ENCODE measurements at regions not wholly inside any gene's neighbourhood (a gene's known extent, or its start where the extent isn't known, plus 50 kb on each side); places are given as distances from the start of the nearest gene placed in this dataset.

- TF ChIP-seq REST (IDR thresholded peaks at IDR 0.05; ENCODE audit: insufficient read depth in 1 of 2, low read depth in 2 of 2, low read length in 1 of 2) (no peak), POLR2AphosphoS5 (IDR thresholded peaks at IDR 0.05; ENCODE audit: low read depth, low read length) (no peak)
- Histone ChIP-seq H3K36me3 (ENCODE audit: control insufficient read depth, insufficient read depth, low read length) (no peaks in the 10 kb centered on the region; the same call in 1 of the 2 replicates), H3K9me3 (ENCODE audit: control insufficient read depth, insufficient read depth, low read depth, low read length) (no peaks in the 10 kb centered on the region), H3K27me3 (ENCODE audit: control insufficient read depth, insufficient read depth, low read length) (no peaks in the 10 kb centered on the region), H3K27ac (ENCODE audit: low read length) (no peak overlapping the region), H3K4me1 (ENCODE audit: control insufficient read depth, insufficient read depth, low read length) (no peaks in the 10 kb centered on the region), H3K4me3 (ENCODE audit: low read depth in 2 of 2, low read length in 2 of 2) (no peak overlapping the region)
- intact Hi-C loops (cut with micrococcal nuclease; ENCODE audit: unreplicated experiment) (no loop called here), in situ Hi-C loops (cut with HindIII; ENCODE audit: low pct_unique_long_range_greater_than_20kb, low sequenced_read_pairs) (no loop called here)
- no peak for ATAC-seq
- CTCF ChIA-PET: no interaction called here
- BruUV-seq (replicated peaks): no TSS peak
- POLR2A ChIA-PET: no interaction called here
- DNase-seq (ENCODE audit: low read depth, low spot score): no peak
These were observed 540.7 kb downstream of the HAO1 start for GRCh38 chr20:7399575-7399974.

GRCh38 chr20:7406671-7407070 lies 533.6 kb downstream of the HAO1 start:
- no TSS peak for BruUV-seq (replicated peaks)
- in situ Hi-C loops (cut with HindIII; ENCODE audit: low pct_unique_long_range_greater_than_20kb, low sequenced_read_pairs): no loop called here
- CTCF ChIA-PET: no interaction called here

GRCh38 chr20:7410150-7410549 lies 530.1 kb downstream of the HAO1 start:
- CTCF ChIA-PET: no interaction called here
- ATAC-seq (no peak), DNase-seq (ENCODE audit: low read depth, low spot score) (no peak)
- Histone ChIP-seq H3K27me3 (ENCODE audit: control insufficient read depth, insufficient read depth, low read length) (no peaks in the 10 kb centered on the region), H3K36me3 (ENCODE audit: control insufficient read depth, insufficient read depth, low read length) (no peaks in the 10 kb centered on the region), H3K4me3 (ENCODE audit: low read depth in 2 of 2, low read length in 2 of 2) (no peak overlapping the region), H3K4me1 (ENCODE audit: control insufficient read depth, insufficient read depth, low read length) (no peaks in the 10 kb centered on the region), H3K9me3 (ENCODE audit: control insufficient read depth, insufficient read depth, low read depth, low read length) (no peaks in the 10 kb centered on the region), H3K27ac (ENCODE audit: low read length) (no peak overlapping the region)
- BruUV-seq (replicated peaks): no TSS peak
- intact Hi-C loops (cut with micrococcal nuclease; ENCODE audit: unreplicated experiment) (no loop called here), in situ Hi-C loops (cut with HindIII; ENCODE audit: low pct_unique_long_range_greater_than_20kb, low sequenced_read_pairs) (no loop called here)
- POLR2A ChIA-PET: no interaction called here
- TF ChIP-seq POLR2AphosphoS5 (IDR thresholded peaks at IDR 0.05; ENCODE audit: low read depth, low read length) (no peak), REST (IDR thresholded peaks at IDR 0.05; ENCODE audit: insufficient read depth in 1 of 2, low read depth in 2 of 2, low read length in 1 of 2) (no peak), CTCF (IDR thresholded peaks at IDR 0.05) (no peak), TCF7L2 (IDR thresholded peaks at IDR 0.05; ENCODE audit: low read depth, low read length) (no peak), SIN3A (IDR thresholded peaks at IDR 0.05; ENCODE audit: borderline replicate concordance, insufficient read depth, low read depth, low read length) (no peak)

More at GRCh38 chr20:7406671-7407070, 533.6 kb downstream of the HAO1 start:
- Histone ChIP-seq H3K4me1 (ENCODE audit: control insufficient read depth, insufficient read depth, low read length) (no peaks in the 10 kb centered on the region), H3K4me3 (ENCODE audit: low read depth in 2 of 2, low read length in 2 of 2) (no peak overlapping the region), H3K9me3 (ENCODE audit: control insufficient read depth, insufficient read depth, low read depth, low read length) (no peaks in the 10 kb centered on the region), H3K27me3 (ENCODE audit: control insufficient read depth, insufficient read depth, low read length) (no peaks in the 10 kb centered on the region), H3K27ac (ENCODE audit: low read length) (no peak overlapping the region), H3K36me3 (ENCODE audit: control insufficient read depth, insufficient read depth, low read length) (no peaks in the 10 kb centered on the region)
- no peak for ATAC-seq
- TF ChIP-seq SIN3A (IDR thresholded peaks at IDR 0.05; ENCODE audit: borderline replicate concordance, insufficient read depth, low read depth, low read length) (no peak), CTCF (IDR thresholded peaks at IDR 0.05) (no peak), TCF7L2 (IDR thresholded peaks at IDR 0.05; ENCODE audit: low read depth, low read length) (no peak)
- POLR2A ChIA-PET: no interaction called here
- intact Hi-C loops (cut with micrococcal nuclease; ENCODE audit: unreplicated experiment): no loop called here
- no peak for DNase-seq (ENCODE audit: low read depth, low spot score)

Measured in Panc1 (cell line).